ENCODE measurements at regions not wholly inside any gene's neighbourhood (a gene's known extent, or its start where the extent isn't known, plus 50 kb on each side); places are given as distances from the start of the nearest gene placed in this dataset.

- no peak overlapping the region for H4K5ac ChIP-seq (ENCODE audit: low read depth, low read length)
- in situ Hi-C loops (cut with MboI; ENCODE audit: low sequenced_read_pairs): no loop called here
- H3K4me1 ChIP-seq (ENCODE audit: control insufficient read depth, insufficient read depth, low read length): no peaks in the 10 kb centered on the region
- H3K27me3 ChIP-seq (ENCODE audit: control insufficient read depth, insufficient read depth, low read length): no peaks in the 10 kb centered on the region
- POLR2A ChIA-PET (ENCODE audit: unreplicated experiment): no interaction called here
- no peak overlapping the region for H2AK5ac ChIP-seq (ENCODE audit: low read depth, low read length)
- no peak overlapping the region for H2AK9ac ChIP-seq (replicated peaks; ENCODE audit: low read depth, low read length, poor library complexity)
- H3K4me3 ChIP-seq (ENCODE audit: insufficient read depth, low read depth, low read length): no peak overlapping the region
- no peak overlapping the region for H2BK5ac ChIP-seq (ENCODE audit: low read depth, low read length, poor library complexity, severe bottlenecking)
- no peak overlapping the region for H3K27ac ChIP-seq (ENCODE audit: insufficient read depth, low read length)
- H3K9me1 ChIP-seq (ENCODE audit: insufficient read depth, low read length): no peaks in the 10 kb centered on the region
- DNase-seq: no peak
- no peak overlapping the region for H3K18ac ChIP-seq (ENCODE audit: low read depth, low read length)
- TF ChIP-seq MAFK (IDR thresholded peaks at IDR 0.05; ENCODE audit: low read depth, low read length) (no peak), RFX5 (IDR thresholded peaks at IDR 0.05; ENCODE audit: low read depth, low read length) (no peak), ELK1 (IDR thresholded peaks at IDR 0.05; ENCODE audit: borderline replicate concordance, low read depth, low read length) (no peak), CHD1 (IDR thresholded peaks at IDR 0.05; ENCODE audit: low read depth, low read length) (no peak), USF2 (IDR thresholded peaks at IDR 0.05; ENCODE audit: low read depth, low read length) (no peak), CEBPB (IDR thresholded peaks at IDR 0.05; ENCODE audit: low read depth, low read length) (no peak), RAD21 (IDR thresholded peaks at IDR 0.05; ENCODE audit: low read length) (no peak), FOS (IDR thresholded peaks at IDR 0.05; ENCODE audit: low read depth, low read length) (no peak), BHLHE40 (IDR thresholded peaks at IDR 0.05; ENCODE audit: low read depth, low read length) (no peak), RCOR1 (IDR thresholded peaks at IDR 0.05; ENCODE audit: insufficient replicate concordance, low read length) (no peak), MXI1 (IDR thresholded peaks at IDR 0.05; ENCODE audit: borderline replicate concordance, low read depth, low read length) (no peak), POLR2A (IDR thresholded peaks at IDR 0.05; ENCODE audit: low read depth, low read length) (no peak), MAZ (IDR thresholded peaks at IDR 0.05; ENCODE audit: borderline replicate concordance, low read depth, low read length) (no peak), SMC3 (IDR thresholded peaks at IDR 0.05; ENCODE audit: low read depth, low read length) (no peak), NFE2L2 (IDR thresholded peaks at IDR 0.05; ENCODE audit: low read depth, low read length) (no peak)
- TF ChIP-seq, protein P1, sequence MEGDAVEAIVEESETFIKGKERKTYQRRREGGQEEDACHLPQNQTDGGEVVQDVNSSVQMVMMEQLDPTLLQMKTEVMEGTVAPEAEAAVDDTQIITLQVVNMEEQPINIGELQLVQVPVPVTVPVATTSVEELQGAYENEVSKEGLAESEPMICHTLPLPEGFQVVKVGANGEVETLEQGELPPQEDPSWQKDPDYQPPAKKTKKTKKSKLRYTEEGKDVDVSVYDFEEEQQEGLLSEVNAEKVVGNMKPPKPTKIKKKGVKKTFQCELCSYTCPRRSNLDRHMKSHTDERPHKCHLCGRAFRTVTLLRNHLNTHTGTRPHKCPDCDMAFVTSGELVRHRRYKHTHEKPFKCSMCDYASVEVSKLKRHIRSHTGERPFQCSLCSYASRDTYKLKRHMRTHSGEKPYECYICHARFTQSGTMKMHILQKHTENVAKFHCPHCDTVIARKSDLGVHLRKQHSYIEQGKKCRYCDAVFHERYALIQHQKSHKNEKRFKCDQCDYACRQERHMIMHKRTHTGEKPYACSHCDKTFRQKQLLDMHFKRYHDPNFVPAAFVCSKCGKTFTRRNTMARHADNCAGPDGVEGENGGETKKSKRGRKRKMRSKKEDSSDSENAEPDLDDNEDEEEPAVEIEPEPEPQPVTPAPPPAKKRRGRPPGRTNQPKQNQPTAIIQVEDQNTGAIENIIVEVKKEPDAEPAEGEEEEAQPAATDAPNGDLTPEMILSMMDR (conservative IDR thresholded peaks at IDR 0.05; ENCODE audit: low read depth, low read length): no peak
- no peak overlapping the region for H2BK120ac ChIP-seq (ENCODE audit: low read depth, low read length)
- H4K91ac ChIP-seq (ENCODE audit: insufficient read depth, low read depth, low read length): no peak overlapping the region
- H3K23ac ChIP-seq (ENCODE audit: low read depth, low read length): no peak overlapping the region
- ATAC-seq (ENCODE audit: low read depth): no peak
- no peaks in the 10 kb centered on the region for H3K9me3 ChIP-seq (ENCODE audit: control insufficient read depth, insufficient read depth, low read length)
- CTCF ChIA-PET: no interaction called here
- H4K20me1 ChIP-seq (ENCODE audit: insufficient read depth, low read length): no peaks in the 10 kb centered on the region
- no peak overlapping the region for H3K56ac ChIP-seq (ENCODE audit: extremely low read depth, insufficient read depth, low read length)
- intact Hi-C loops (cut with micrococcal nuclease): no loop called here
- WGBS, 2 experiments (ENCODE audit: extremely low coverage in 2 of 2, insufficient read length in 1 of 2): no CpG with 5 or more reads among the region's 1 CpG
- H3K9ac ChIP-seq (ENCODE audit: low read depth, low read length): no peak overlapping the region
- H3K4me2 ChIP-seq (ENCODE audit: low read depth, low read length): no peak overlapping the region
- H2BK20ac ChIP-seq (ENCODE audit: low read depth, low read length): no peak overlapping the region
- H2AFZ ChIP-seq (replicated peaks; ENCODE audit: low read length, poor library complexity): no peak overlapping the region
- H3K4ac ChIP-seq (ENCODE audit: low read depth, low read length): no peak overlapping the region
- no peak overlapping the region for H3K14ac ChIP-seq (replicated peaks; ENCODE audit: low read depth, low read length)
- H3K79me1 ChIP-seq (ENCODE audit: low read depth in 1 of 2, low read length in 2 of 2): no peaks in the 10 kb centered on the region
- H4K8ac ChIP-seq (ENCODE audit: low read depth in 2 of 2, low read length in 2 of 2): no peak overlapping the region
- no TSS peak for BruUV-seq (replicated peaks)
- dilution Hi-C loops (cut with HindIII; ENCODE audit: low sequenced_read_pairs, unreplicated experiment): no loop called here
- no peaks in the 10 kb centered on the region for H3K36me3 ChIP-seq (ENCODE audit: control insufficient read depth, insufficient read depth, low read length)
- no peak overlapping the region for H2BK15ac ChIP-seq (ENCODE audit: low read depth, low read length)
Measured at GRCh38 chr3:189494632-189495031, 136.6 kb upstream of the TP63 start.
